Endothelial cell of umbilical vein (primary cell): ENCODE measurements at regions not wholly inside any gene's neighbourhood (a gene's known extent, or its start where the extent isn't known, plus 50 kb on each side); places are given as distances from the start of the nearest gene placed in this dataset.
"Not testable (repeated sequence)": the region's sequence is repeated elsewhere in the genome, so short reads cannot be mapped to it uniquely, and the experiment has no call there.

ENCODE experiments used
- EZH2 ChIP-seq: IDR thresholded peaks from 2 replicates; pipeline ENCODE4 v1.6.1; 2012; ENCODE audit warnings: borderline replicate concordance, low read depth, mild to moderate bottlenecking, moderate library complexity, low read length, inconsistent platforms; ENCODE audit not compliant: severe bottlenecking
- FOS ChIP-seq: IDR thresholded peaks from 2 replicates; pipeline ENCODE4 v1.6.1; 2011; ENCODE audit warnings: mild to moderate bottlenecking, low read length, moderate library complexity, borderline replicate concordance; ENCODE audit not compliant: insufficient read depth
- MYC ChIP-seq: IDR thresholded peaks from one replicate; pipeline ENCODE4 v1.6.1; 2011; ENCODE audit warnings: mild to moderate bottlenecking, low read depth, low read length
- POLR2A ChIP-seq: IDR thresholded peaks from 2 replicates; pipeline ENCODE4 v1.6.1; 2012; ENCODE audit warnings: low read depth, mild to moderate bottlenecking, control low read depth, low read length
- POLR2AphosphoS5 ChIP-seq: IDR thresholded peaks from 2 replicates; pipeline ENCODE4 v1.6.1; 2012; ENCODE audit warnings: low read depth, mild to moderate bottlenecking, control low read depth, low read length, moderate library complexity; ENCODE audit not compliant: insufficient read depth
- TF ChIP-seq, protein P1 (sequence below), 2 donors: IDR thresholded peaks; 1 replicate in 1 of 2; 2 replicates in 1 of 2; pipeline ENCODE4 v1.5.1; 2011; ENCODE audit warnings: low read length in 2 of 2, mild to moderate bottlenecking in 2 of 2, moderate library complexity in 2 of 2, control low read depth in 1 of 2, inconsistent platforms in 1 of 2, low read depth in 1 of 2; ENCODE audit not compliant: insufficient read depth in 1 of 2; ENCODE audit errors: extremely low read depth in 1 of 2
- TF ChIP-seq, protein P2 (sequence below): IDR thresholded peaks from 2 replicates; pipeline ENCODE4 v1.6.1; 2011; ENCODE audit not compliant: insufficient read depth, insufficient read length

DNA sequence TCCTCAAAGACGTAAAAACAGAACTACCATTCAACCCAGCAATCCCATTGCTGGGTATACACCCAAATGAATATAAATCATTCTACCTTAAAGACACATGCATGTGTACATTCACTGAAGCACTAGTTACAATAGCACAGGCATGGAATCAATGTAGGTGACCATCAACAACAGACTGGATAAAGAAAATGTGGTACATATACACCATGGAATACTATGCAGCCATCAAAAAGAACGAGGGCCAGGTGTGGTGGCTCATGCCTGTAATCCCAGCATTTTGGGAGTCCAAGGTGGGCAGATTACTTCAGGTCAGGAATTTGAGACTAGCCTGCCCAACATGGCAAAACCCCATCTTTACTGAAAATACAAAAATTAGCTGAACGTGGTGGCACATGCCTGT lies 121.9 kb upstream of the LSM14A start:
- TF ChIP-seq, protein P1, sequence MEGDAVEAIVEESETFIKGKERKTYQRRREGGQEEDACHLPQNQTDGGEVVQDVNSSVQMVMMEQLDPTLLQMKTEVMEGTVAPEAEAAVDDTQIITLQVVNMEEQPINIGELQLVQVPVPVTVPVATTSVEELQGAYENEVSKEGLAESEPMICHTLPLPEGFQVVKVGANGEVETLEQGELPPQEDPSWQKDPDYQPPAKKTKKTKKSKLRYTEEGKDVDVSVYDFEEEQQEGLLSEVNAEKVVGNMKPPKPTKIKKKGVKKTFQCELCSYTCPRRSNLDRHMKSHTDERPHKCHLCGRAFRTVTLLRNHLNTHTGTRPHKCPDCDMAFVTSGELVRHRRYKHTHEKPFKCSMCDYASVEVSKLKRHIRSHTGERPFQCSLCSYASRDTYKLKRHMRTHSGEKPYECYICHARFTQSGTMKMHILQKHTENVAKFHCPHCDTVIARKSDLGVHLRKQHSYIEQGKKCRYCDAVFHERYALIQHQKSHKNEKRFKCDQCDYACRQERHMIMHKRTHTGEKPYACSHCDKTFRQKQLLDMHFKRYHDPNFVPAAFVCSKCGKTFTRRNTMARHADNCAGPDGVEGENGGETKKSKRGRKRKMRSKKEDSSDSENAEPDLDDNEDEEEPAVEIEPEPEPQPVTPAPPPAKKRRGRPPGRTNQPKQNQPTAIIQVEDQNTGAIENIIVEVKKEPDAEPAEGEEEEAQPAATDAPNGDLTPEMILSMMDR (IDR thresholded peaks at IDR 0.05; ENCODE audit: extremely low read depth in 1 of 2, insufficient read depth in 1 of 2, low read depth in 1 of 2, low read length in 2 of 2), result not testable (repeated sequence)
- TF ChIP-seq POLR2AphosphoS5, POLR2A, MYC, FOS, EZH2: not testable (repeated sequence)
- TF ChIP-seq, protein P2, sequence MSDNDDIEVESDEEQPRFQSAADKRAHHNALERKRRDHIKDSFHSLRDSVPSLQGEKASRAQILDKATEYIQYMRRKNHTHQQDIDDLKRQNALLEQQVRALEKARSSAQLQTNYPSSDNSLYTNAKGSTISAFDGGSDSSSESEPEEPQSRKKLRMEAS, result not testable (repeated sequence)
